WTC11 (cell line): ENCODE measurements at regions not wholly inside any gene's neighbourhood (a gene's known extent, or its start where the extent isn't known, plus 50 kb on each side); places are given as distances from the start of the nearest gene placed in this dataset.

Experiments
- ATAC-seq: fragments of 200-7000 bp; cut with Tn5 transposase; 2 replicates; pipeline ENCODE4 v1.10.0; 2021; ENCODE audit warnings: mild to moderate bottlenecking, moderate library complexity
- CTCF ChIA-PET: fragments of 300-600 bp; sonication (Branson Sonifier 250); formaldehyde crosslinking; loops from one replicate; lab custom pipeline; 2021; ENCODE audit warnings: antibody characterized with exemption; lab: Charles Lee
- POLR2A ChIA-PET: fragments of 350-600 bp; sonication (Branson Sonifier 250); formaldehyde crosslinking; loops from one replicate; lab custom pipeline; 2021; ENCODE audit warnings: antibody characterized with exemption; lab: Charles Lee
- DNase-seq: peaks from one replicate; pipeline ENCODE4 v3.0.0; 2021; ENCODE audit warnings: low spot score
- H3K27ac Mint-ChIP-seq: 2 replicates; pipeline ENCODE4 v1.8.0; 2021; ENCODE audit warnings: mixed read lengths
- H3K27me3 Mint-ChIP-seq: 2 replicates; pipeline ENCODE4 v1.8.0; 2021; ENCODE audit warnings: low read depth, mild to moderate bottlenecking, moderate library complexity, mixed read lengths
- H3K36me3 Mint-ChIP-seq: 2 replicates; pipeline ENCODE4 v1.8.0; 2021; ENCODE audit warnings: mixed read lengths
- H3K4me1 Mint-ChIP-seq: 2 replicates; pipeline ENCODE4 v1.8.0; 2022; ENCODE audit warnings: mixed read lengths
- H3K4me3 Mint-ChIP-seq: 2 replicates; pipeline ENCODE4 v1.8.0; 2021; ENCODE audit warnings: mild to moderate bottlenecking, moderate library complexity, mixed read lengths
- H3K9me3 Mint-ChIP-seq: 2 replicates; pipeline ENCODE4 v1.8.0; 2021; ENCODE audit warnings: mixed read lengths
- ATF1 ChIP-seq: sonication (generic); formaldehyde crosslinking; IDR thresholded peaks from 2 replicates; pipeline ENCODE4 v1.8.1; 2023; ENCODE audit warnings: mild to moderate bottlenecking, moderate library complexity, missing genetic modification reagents
- CBFB ChIP-seq: sonication (generic); formaldehyde crosslinking; IDR thresholded peaks from 2 replicates; pipeline ENCODE4 v1.8.1; 2022; ENCODE audit warnings: mild to moderate bottlenecking, low read depth, missing genetic modification reagents
- CREM ChIP-seq: sonication (generic); formaldehyde crosslinking; IDR thresholded peaks from 2 replicates; pipeline ENCODE4 v1.8.1; 2022; ENCODE audit warnings: mild to moderate bottlenecking, missing genetic modification reagents, moderate library complexity
- CTCF ChIP-seq: fragments of 200-600 bp; IDR thresholded peaks from 2 replicates; pipeline ENCODE4 v1.8.0; 2022; ENCODE audit warnings: antibody characterized with exemption
- ELF4 ChIP-seq: sonication (generic); formaldehyde crosslinking; IDR thresholded peaks from 2 replicates; pipeline ENCODE4 v1.8.1; 2022; ENCODE audit warnings: low read depth, mild to moderate bottlenecking, moderate library complexity, missing genetic modification reagents
- ESRRA ChIP-seq: sonication (generic); formaldehyde crosslinking; IDR thresholded peaks from 2 replicates; pipeline ENCODE4 v1.8.1; 2022; ENCODE audit warnings: mild to moderate bottlenecking, missing genetic modification reagents, borderline replicate concordance
- FOXK1 ChIP-seq: sonication (generic); formaldehyde crosslinking; IDR thresholded peaks from 2 replicates; pipeline ENCODE4 v1.8.0; 2022; ENCODE audit warnings: mild to moderate bottlenecking, moderate library complexity, missing genetic modification reagents
- GTF2I ChIP-seq: fragments of 250-450 bp; sonication (Bioruptor Pico); conservative IDR thresholded peaks from 2 replicates; pipeline ENCODE4 v1.4.0; 2021; ENCODE audit warnings: mild to moderate bottlenecking
- HMGXB4 ChIP-seq: sonication (generic); formaldehyde crosslinking; IDR thresholded peaks from 2 replicates; pipeline ENCODE4 v1.8.1; 2023; ENCODE audit warnings: mild to moderate bottlenecking, moderate library complexity, missing genetic modification reagents
- IRF2 ChIP-seq: sonication (generic); formaldehyde crosslinking; IDR thresholded peaks from 2 replicates; pipeline ENCODE4 v1.8.0; 2022; ENCODE audit warnings: low read depth, missing genetic modification reagents, borderline replicate concordance
- MYBL2 ChIP-seq: sonication (generic); formaldehyde crosslinking; IDR thresholded peaks from 2 replicates; pipeline ENCODE4 v1.8.1; 2023; ENCODE audit warnings: mild to moderate bottlenecking, moderate library complexity, missing genetic modification reagents
- NFE2L1 ChIP-seq: sonication (generic); formaldehyde crosslinking; IDR thresholded peaks from 2 replicates; pipeline ENCODE4 v1.8.1; 2023; ENCODE audit warnings: missing genetic modification reagents
- NFYB ChIP-seq: sonication (generic); formaldehyde crosslinking; conservative IDR thresholded peaks from 2 replicates; pipeline ENCODE4 v1.8.0; 2022; ENCODE audit warnings: low read depth, missing genetic modification reagents
- NR2C2 ChIP-seq: sonication (generic); formaldehyde crosslinking; IDR thresholded peaks from 2 replicates; pipeline ENCODE4 v1.8.0; 2022; ENCODE audit warnings: mild to moderate bottlenecking, missing genetic modification reagents
- NR3C1 ChIP-seq: sonication (generic); formaldehyde crosslinking; conservative IDR thresholded peaks from 2 replicates; pipeline ENCODE4 v1.8.1; 2023; ENCODE audit warnings: low read depth, mild to moderate bottlenecking, missing genetic modification reagents
- OVOL2 ChIP-seq: fragments of 250-450 bp; sonication (Bioruptor Pico); IDR thresholded peaks from 2 replicates; pipeline ENCODE4 v1.9.0; 2021; ENCODE audit warnings: mild to moderate bottlenecking, borderline replicate concordance
- SOX15 ChIP-seq: fragments of 250-450 bp; sonication (Bioruptor Pico); IDR thresholded peaks from 2 replicates; pipeline ENCODE4 v1.9.0; 2021; ENCODE audit warnings: mild to moderate bottlenecking
- TEAD1 ChIP-seq: sonication (generic); formaldehyde crosslinking; IDR thresholded peaks from 2 replicates; pipeline ENCODE4 v1.8.0; 2022; ENCODE audit warnings: mild to moderate bottlenecking, missing genetic modification reagents
- TEAD4 ChIP-seq: sonication (generic); formaldehyde crosslinking; IDR thresholded peaks from 2 replicates; pipeline ENCODE4 v1.8.0; 2022; ENCODE audit warnings: mild to moderate bottlenecking, missing genetic modification reagents
- ZMAT4 ChIP-seq: fragments of 250-450 bp; sonication (Bioruptor Pico); IDR thresholded peaks from 2 replicates; pipeline ENCODE4 v1.9.0; 2021; ENCODE audit warnings: mild to moderate bottlenecking
- ZNF219 ChIP-seq: sonication (generic); formaldehyde crosslinking; IDR thresholded peaks from 2 replicates; pipeline ENCODE4 v1.8.0; 2023; ENCODE audit warnings: missing genetic modification reagents, mild to moderate bottlenecking, borderline replicate concordance
- ZNF396 ChIP-seq: fragments of 250-450 bp; sonication (Bioruptor Pico); IDR thresholded peaks from 2 replicates; pipeline ENCODE4 v1.8.0; 2021; ENCODE audit warnings: mild to moderate bottlenecking, moderate library complexity, borderline replicate concordance
- ZNF423 ChIP-seq: fragments of 250-450 bp; sonication (Bioruptor Pico); IDR thresholded peaks from 2 replicates; pipeline ENCODE4 v2.1.2; 2022; ENCODE audit warnings: mild to moderate bottlenecking, moderate library complexity
- ZNF671 ChIP-seq: fragments of 250-450 bp; sonication (Bioruptor Pico); IDR thresholded peaks from 2 replicates; pipeline ENCODE4 v1.8.0; 2021; ENCODE audit warnings: mild to moderate bottlenecking
- TF ChIP-seq, protein P1 (sequence below): sonication (generic); formaldehyde crosslinking; IDR thresholded peaks from 2 replicates; pipeline ENCODE4 v1.8.1; 2023; ENCODE audit warnings: mild to moderate bottlenecking, missing genetic modification reagents

GRCh38 chr7:96910486-96910885 is 94.9 kb upstream of the DLX6 start (continued):
- no peak for TF ChIP-seq HMGXB4 (CRISPR knock-in tag)
- TF ChIP-seq ZNF423 (CRISPR knock-in tag) = no peak
- no peak for TF ChIP-seq SOX15 (CRISPR knock-in tag)
- TF ChIP-seq ZMAT4 = no peak
- TF ChIP-seq ZNF671 (CRISPR knock-in tag) = no peak
- no peak for TF ChIP-seq GTF2I (CRISPR knock-in tag)

- ATAC-seq = no peak
- Mint-ChIP-seq H3K9me3 (peaks cover 3% of the 10 kb centered on the region; the same call in 1 of the 2 replicates), H3K27ac (no peak overlapping the region), H3K4me3 (no peak overlapping the region), H3K4me1 (no peaks in the 10 kb centered on the region), H3K36me3 (no peaks in the 10 kb centered on the region), H3K27me3 (peaks cover 3% of the 10 kb centered on the region; the same call in 1 of the 2 replicates)
- ChIA-PET POLR2A (no interaction called here), CTCF (no interaction called here)
- TF ChIP-seq, protein P1, sequence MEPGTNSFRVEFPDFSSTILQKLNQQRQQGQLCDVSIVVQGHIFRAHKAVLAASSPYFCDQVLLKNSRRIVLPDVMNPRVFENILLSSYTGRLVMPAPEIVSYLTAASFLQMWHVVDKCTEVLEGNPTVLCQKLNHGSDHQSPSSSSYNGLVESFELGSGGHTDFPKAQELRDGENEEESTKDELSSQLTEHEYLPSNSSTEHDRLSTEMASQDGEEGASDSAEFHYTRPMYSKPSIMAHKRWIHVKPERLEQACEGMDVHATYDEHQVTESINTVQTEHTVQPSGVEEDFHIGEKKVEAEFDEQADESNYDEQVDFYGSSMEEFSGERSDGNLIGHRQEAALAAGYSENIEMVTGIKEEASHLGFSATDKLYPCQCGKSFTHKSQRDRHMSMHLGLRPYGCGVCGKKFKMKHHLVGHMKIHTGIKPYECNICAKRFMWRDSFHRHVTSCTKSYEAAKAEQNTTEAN (CRISPR knock-in tag) = no peak
- TF ChIP-seq FOXK1 (CRISPR knock-in tag) (no peak), ZNF219 (CRISPR knock-in tag) (no peak), MYBL2 (no peak), CBFB (CRISPR knock-in tag) (no peak), ATF1 (CRISPR knock-in tag) (no peak), ESRRA (no peak)
- no peak for DNase-seq
Measured at GRCh38 chr7:96915029-96915428, 90.3 kb upstream of the DLX6 start.

DNA sequence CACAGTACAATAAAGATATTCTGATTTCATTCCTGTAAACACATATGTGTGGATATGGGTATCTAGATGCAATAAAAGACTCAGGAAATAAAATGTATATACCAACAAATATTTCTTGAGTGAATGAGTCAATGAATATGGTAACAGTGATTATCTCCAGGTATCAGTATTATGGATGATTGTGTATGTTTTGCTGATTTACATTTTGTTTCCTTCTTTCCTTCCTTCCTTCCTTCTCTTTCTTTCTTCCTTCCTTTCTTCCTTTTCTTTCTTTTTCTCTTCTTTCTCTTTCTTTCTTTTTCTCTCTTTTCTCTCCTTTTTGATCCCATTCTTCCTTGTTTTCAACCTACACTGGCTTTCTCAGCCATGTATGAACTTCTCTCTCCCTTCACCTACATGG is 85.3 kb upstream of the DLX6 start:
- CTCF ChIA-PET = no interaction called here
- Mint-ChIP-seq H3K36me3 (no peaks in the 10 kb centered on the region), H3K9me3 (peaks cover 3% of the 10 kb centered on the region; the same call in 1 of the 2 replicates), H3K27me3 (peaks cover 9% of the 10 kb centered on the region), H3K27ac (no peak overlapping the region), H3K4me1 (peaks cover 19% of the 10 kb centered on the region), H3K4me3 (no peak overlapping the region)
- DNase-seq (no peak), ATAC-seq (no peak)
- TF ChIP-seq NR3C1 (CRISPR knock-in tag) (no peak), NFYB (CRISPR knock-in tag) (no peak), IRF2 (no peak), SOX15 (CRISPR knock-in tag) (no peak), TEAD4 (CRISPR knock-in tag) (no peak), MYBL2 (no peak), ELF4 (CRISPR knock-in tag) (no peak), TEAD1 (no peak), NFE2L1 (CRISPR knock-in tag) (no peak), ZNF396 (CRISPR knock-in tag) (no peak), CTCF (no peak), OVOL2 (CRISPR knock-in tag) (no peak), CREM (no peak), NR2C2 (no peak)
- POLR2A ChIA-PET = no interaction called here
